GM21737 (cell line): ENCODE measurements at regions not wholly inside any gene's neighbourhood (a gene's known extent, or its start where the extent isn't known, plus 50 kb on each side); places are given as distances from the start of the nearest gene placed in this dataset.

Experiments
- ATAC-seq: cut with Tn5 transposase; IDR thresholded peaks from one replicate; pipeline ENCODE4 v1.9.1; 2021; ENCODE audit warnings: mild to moderate bottlenecking, moderate library complexity; ENCODE audit not compliant: unreplicated experiment

- ATAC-seq = no peak
Observed at GRCh38 chr22:48950151-48950915, 877.3 kb downstream of the BRD1 start.

GRCh38 chr22:48949375-48950149 is 878.1 kb downstream of the BRD1 start:
- no peak for ATAC-seq

GRCh38 chr22:48948575-48949170 is 879.0 kb downstream of the BRD1 start:
- ATAC-seq = no peak

- ATAC-seq = no peak
Observed at GRCh38 chr22:48947636-48948035, 880.0 kb downstream of the BRD1 start.

- ATAC-seq = no peak
Observed at GRCh38 chr22:48945621-48946458, 881.8 kb downstream of the BRD1 start.

- ATAC-seq = no peak
Observed at GRCh38 chr22:48944751-48945620, 882.7 kb downstream of the BRD1 start.

- no peak for ATAC-seq
Observed at GRCh38 chr22:48944433-48944750, 883.3 kb downstream of the BRD1 start.

- ATAC-seq = no peak
Observed at GRCh38 chr22:48943567-48944432, 883.9 kb downstream of the BRD1 start.

GRCh38 chr22:48942698-48943566 is 884.7 kb downstream of the BRD1 start:
- no peak for ATAC-seq

GRCh38 chr22:48941903-48942575 is 885.6 kb downstream of the BRD1 start:
- no peak for ATAC-seq

GRCh38 chr22:48941033-48941902 is 886.4 kb downstream of the BRD1 start:
- no peak for ATAC-seq

GRCh38 chr22:48940266-48941032 is 887.2 kb downstream of the BRD1 start:
- no peak for ATAC-seq

- no peak for ATAC-seq
Observed at GRCh38 chr22:48939441-48940265, 888.0 kb downstream of the BRD1 start.

GRCh38 chr22:48938741-48939140 is 888.9 kb downstream of the BRD1 start:
- ATAC-seq = no peak

GRCh38 chr22:48937032-48937639 is 890.5 kb downstream of the BRD1 start:
- ATAC-seq = no peak
